Stimulated activated CD4-positive, alpha-beta T cell treated with anti-CD3 and anti-CD28 coated beads, TNF-alpha, amount 100 ng/mL, for 4 hours (primary cell): ENCODE measurements at regions not wholly inside any gene's neighbourhood (a gene's known extent, or its start where the extent isn't known, plus 50 kb on each side); places are given as distances from the start of the nearest gene placed in this dataset.

Source experiments
- DNase-seq, 3 experiments: peaks; one replicate each; pipeline ENCODE4 v3.0.0-alpha.2; 2020; ENCODE audit warnings: low read depth in 3 of 3

- DNase-seq: no peak
These were observed 319.3 kb upstream of the ATP10A start for GRCh38 chr15:26182441-26182840.

- no peak for DNase-seq
These were observed 316.8 kb upstream of the ATP10A start for GRCh38 chr15:26179906-26180305.

GRCh38 chr15:26178640-26179220, 315.6 kb upstream of the ATP10A start:
- no peak for DNase-seq

- DNase-seq: no peak
These were observed 314.7 kb upstream of the ATP10A start for GRCh38 chr15:26177816-26178215.

DNA sequence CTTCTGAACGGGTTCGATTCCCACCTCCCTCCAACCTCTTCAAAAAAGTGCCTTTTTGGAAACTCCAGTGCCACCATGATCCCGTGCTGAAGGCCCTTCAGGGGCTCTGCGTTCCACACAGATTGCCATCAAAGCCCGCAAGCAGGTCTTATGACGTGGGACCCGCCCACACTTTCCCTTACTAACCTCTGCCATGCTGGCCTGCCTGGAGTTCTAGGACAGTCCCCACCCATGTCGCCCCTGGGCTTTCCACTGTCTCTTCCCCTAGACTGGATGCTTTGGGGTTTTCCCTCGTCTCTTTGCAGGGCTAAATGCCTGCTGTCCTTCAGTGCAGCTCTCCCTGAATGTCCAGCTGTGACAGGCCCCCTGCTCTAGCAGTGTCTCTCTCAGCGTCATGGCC, 313.7 kb upstream of the ATP10A start:
- DNase-seq: no peak

DNA sequence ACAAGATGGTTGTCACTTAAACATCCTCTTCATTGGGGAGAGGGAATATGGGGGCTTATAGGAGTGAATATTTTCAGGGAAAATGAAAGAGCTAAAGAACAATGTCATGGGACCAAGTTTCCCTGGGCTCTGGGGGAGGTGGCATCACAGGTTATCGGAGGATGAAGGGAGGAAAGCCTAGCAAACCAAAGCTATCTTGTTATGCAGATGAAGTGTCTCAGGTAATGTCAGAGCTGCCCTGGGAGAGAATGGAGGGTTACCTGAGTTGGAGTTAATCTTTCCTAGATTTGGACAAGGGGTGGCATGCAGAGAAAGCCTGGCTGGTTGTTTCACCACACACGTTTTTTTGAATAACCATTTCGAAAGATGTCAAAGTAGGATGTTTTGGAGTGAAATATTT, 308.1 kb upstream of the ATP10A start:
- DNase-seq: no peak

DNA sequence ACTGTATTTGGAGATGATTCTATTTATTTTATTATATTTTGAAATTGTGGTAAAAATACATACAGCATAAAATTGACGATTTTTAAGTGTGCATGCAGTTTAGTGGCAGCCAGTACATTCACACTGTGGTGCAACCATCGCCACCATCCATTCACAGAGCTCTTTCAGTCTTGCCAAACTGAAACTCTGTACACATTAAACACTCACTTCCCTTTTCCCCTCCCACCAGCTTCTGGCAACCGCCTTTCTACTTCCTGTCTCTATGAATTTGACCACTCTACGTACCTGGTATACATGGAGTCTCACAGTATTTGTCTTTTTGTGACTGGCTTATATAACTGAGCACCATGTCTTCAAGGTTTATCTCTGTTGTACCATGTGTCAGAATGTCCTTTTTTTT, 303.3 kb upstream of the ATP10A start:
- DNase-seq: no peak

DNA sequence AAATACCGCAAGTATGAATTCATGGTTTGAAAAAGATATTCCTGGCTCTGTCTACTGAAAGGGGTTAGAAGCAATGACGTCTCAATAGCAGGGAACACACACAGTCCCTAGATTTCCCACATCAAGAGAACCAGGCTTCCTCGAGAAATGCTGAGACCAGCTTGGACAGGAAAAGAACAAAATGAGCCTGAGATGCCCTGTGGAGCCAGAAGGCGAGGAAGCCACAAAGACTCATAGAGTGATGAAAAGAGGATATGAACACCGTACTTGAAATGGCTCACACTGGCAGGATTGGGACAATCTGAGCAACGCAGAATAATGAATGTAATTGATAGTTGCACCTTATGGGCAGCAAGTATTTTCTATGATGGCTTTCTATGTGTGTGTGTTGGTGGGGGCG, 302.4 kb upstream of the ATP10A start:
- no peak for DNase-seq

DNA sequence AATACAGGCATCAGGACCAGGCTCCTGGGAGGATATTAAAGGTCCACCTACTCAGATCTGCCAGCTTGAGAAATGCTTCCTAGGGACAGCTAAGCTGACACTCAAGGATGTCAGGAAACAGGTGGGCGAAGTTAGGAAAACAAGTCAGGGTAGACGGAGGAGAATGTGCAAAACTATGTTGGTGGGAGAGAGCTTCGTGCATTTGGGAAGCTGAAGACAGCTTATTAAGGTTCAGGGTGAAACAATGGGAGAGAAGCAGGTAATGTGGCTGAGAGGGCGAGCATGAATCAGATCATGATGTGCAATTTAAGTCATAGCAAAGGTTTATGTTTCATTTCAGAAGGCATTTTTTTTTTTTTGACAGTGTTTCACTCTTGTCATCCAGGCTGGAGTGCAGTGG, 297.2 kb upstream of the ATP10A start:
- DNase-seq: no peak

GRCh38 chr15:26158176-26158575, 295.0 kb upstream of the ATP10A start:
- DNase-seq: no peak

GRCh38 chr15:26157081-26157480, 294.0 kb upstream of the ATP10A start:
- no peak for DNase-seq

- no peak for DNase-seq
These were observed 292.9 kb upstream of the ATP10A start for GRCh38 chr15:26156051-26156450.

GRCh38 chr15:26148156-26148860, 285.2 kb upstream of the ATP10A start:
- DNase-seq: no peak

GRCh38 chr15:26146202-26146601, 283.1 kb upstream of the ATP10A start:
- no peak for DNase-seq

DNA sequence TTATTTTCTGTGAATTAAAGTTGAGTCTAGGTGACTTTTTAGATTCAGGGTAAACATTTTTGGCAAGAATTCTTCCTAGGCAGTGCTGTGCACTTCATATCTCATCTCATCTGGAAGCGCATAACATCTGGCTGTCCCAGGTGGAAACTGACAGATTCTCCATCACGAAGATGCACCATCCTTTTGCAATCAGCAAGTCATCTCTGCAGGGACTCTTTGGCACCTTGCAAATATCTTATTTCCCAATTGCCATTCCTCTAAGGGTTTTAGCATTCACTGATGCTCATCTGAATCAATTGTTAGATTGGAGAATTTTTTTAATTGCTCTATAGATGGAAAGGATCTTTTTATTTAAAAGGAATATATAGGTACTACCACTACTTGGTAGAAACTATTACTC, 282.7 kb upstream of the ATP10A start:
- DNase-seq: no peak

GRCh38 chr15:26144836-26145235, 281.7 kb upstream of the ATP10A start:
- no peak for DNase-seq

DNA sequence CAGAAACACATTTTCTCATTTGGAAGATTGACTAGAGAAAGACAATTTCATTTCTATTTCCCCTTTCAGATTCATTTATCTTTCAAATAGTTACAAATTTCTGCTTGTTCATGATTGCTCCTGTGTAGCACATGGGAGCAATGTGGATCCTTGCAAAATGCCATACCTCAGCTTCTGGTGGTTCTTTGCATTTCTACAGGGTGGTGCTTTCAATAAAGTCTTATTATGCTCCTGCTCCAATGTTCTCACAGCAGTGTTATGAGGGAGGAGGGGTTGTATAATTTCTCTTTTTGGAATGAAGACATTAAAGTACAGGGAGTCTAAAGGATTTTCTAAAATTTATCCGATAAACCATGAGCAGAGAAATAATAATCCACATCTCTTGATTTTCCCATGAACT, 280.1 kb upstream of the ATP10A start:
- no peak for DNase-seq

- DNase-seq: no peak
These were observed 271.7 kb upstream of the ATP10A start for GRCh38 chr15:26134812-26135211.

DNA sequence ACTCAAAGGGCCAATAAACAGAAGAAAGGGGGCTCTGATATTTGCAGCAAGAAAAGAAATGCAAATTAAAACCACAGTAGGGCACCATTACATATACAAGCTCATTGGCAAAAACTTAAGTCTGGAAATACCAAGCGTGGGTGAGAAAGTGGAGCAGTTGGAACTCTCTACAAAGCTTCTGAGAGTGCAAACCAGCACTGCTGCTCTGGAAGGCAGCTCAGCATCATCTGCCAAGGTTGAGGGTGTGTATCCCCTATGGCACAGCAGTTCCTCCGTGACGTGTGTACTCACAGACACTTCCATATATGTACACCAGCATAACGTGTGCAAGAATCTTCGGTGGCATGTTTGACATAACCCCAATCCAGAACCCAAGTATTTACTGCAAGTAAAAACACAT, 271.0 kb upstream of the ATP10A start:
- no peak for DNase-seq

DNA sequence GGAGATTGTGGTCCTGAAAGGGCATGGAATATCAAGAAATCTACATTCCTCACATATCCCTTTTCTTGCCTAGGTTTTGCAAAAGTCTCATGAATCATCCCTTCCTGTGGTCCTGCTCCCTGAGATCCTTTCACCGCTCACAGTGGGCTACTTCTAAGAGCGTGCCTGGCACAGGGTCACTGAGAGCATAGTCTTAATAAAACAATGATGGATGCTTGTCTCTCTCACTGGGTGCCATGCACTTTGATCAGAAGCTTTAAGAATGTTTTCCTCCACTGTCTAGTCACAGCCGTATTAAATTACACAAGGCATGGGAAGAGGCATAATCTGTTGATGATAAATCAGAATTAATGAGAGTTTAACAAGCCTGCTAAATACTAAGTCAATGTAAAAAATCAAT, 269.7 kb upstream of the ATP10A start:
- no peak for DNase-seq

DNA sequence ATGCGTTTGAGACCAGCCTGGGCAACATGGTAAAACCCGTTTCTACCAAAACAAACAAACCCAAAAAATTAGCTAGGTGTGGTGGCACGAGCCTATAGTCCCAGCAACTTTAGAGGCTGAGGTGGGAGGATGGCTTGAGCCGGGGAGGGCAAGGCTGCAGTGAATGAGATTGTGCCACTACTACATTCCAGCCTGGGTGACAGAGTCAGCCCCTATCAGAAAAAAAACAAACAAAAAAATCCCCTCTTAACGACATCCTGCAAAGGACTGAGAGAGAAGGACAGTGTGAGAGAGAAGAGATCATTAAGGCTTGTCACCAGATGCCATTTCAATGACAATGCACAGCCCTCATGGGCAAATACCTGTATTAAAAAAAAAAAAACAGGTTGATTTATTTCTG, 266.7 kb upstream of the ATP10A start:
- no peak for DNase-seq

DNA sequence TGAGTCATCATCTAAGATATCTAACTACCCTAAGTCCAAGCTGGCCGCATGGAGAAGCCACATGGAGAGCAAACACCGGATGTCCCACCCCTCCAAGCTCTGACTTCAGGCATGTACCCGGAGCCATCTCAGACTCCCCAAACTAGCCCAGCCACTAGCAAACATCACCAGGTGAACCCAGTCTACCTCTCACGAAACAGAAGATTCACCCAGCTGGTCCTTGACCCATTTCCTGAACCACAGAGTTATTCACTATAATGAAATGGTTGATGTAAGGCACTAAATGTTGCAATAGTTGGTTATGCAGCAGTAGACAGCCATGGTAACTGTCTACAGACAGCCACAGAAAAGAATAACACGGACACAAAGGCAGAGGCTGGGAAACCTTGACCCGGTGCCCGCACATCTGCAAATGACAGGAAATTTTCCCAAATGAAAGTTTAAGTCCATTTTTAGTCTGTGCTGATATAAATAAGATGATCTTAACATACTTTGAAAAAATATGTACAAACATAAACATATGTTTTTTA, 265.5 kb upstream of the ATP10A start:
- no peak for DNase-seq

GRCh38 chr15:26126819-26127387, 263.8 kb upstream of the ATP10A start:
- DNase-seq: no peak
